T-helper 2 cell (primary cell): ENCODE measurements at regions not wholly inside any gene's neighbourhood (a gene's known extent, or its start where the extent isn't known, plus 50 kb on each side); places are given as distances from the start of the nearest gene placed in this dataset.
"Not testable (repeated sequence)": the region's sequence is repeated elsewhere in the genome, so short reads cannot be mapped to it uniquely, and the experiment has no call there.

Source experiments
- DNase-seq, 5 experiments: peaks; one replicate each; pipeline versions ENCODE4 v3.0.0 to v3.0.0-alpha.2; 2012 to 2022

DNA sequence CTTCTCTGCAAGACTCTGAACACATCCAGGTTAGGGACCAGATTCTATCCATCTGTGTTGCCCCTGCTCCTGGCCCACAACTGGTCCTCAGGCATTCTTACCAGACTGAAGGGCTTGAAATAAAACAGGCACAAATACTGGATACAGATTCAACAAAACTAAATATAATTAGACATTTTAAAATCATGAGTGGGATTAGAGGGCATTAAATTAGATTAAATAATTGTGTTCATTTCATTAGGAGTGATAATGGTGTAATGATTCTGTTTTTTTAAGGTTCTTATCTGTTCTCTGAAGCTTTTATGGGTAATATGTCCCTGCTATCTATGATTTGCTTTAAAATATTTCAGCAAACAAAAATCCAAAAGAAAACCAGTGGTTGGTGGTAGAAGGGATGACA lies 226.5 kb downstream of the IRS1 start:
- no peak for DNase-seq

GRCh38 chr2:226564667-226565066 lies 235.0 kb downstream of the IRS1 start:
- no peak for DNase-seq

DNA sequence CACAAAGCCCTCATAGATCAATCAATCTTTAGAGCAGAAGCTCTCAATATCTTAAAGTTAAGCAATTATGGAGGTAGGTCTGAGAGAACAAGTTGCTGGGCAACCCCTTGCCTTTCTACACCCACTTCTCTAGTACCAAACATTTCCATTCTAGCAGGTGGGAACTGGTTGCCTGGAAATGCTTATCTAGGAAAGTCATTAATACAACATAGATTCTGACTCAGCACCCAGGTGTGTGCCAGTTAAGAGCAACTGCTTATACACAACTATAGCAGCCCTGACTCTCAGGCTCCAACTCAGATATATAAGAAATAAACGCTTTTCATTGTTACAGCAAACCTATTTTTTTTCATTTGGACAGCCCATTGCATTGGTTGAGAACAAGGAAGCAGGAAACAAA lies 237.7 kb downstream of the IRS1 start:
- DNase-seq: no peak

GRCh38 chr2:226560325-226560724 lies 239.3 kb downstream of the IRS1 start:
- DNase-seq: no peak

DNA sequence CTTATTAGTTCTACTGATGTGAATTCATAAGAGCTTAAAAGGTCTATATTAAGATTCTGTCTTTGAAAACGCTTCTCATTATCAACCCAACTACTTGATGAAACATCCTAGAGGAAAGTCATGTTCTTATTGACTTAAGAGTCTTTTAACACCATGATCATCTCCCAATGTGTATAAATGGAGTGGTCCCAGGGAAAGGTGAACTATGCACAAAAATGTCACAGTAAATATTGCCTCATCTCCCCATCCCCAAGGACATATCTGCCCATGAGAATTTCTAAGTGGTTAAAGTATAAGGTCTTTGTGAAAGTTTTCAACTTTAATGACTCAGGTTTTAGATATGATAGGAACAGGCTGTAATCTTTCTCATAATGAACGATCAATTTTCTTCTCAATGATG lies 240.1 kb downstream of the IRS1 start:
- DNase-seq: no peak

- no peak for DNase-seq
These were observed 241.2 kb downstream of the IRS1 start for GRCh38 chr2:226558418-226558817.

- no peak for DNase-seq
These were observed 243.6 kb downstream of the IRS1 start for GRCh38 chr2:226556050-226556449.

- no peak for DNase-seq
These were observed 244.9 kb downstream of the IRS1 start for GRCh38 chr2:226554701-226555100.

GRCh38 chr2:226553333-226553732 lies 246.3 kb downstream of the IRS1 start:
- no peak for DNase-seq

DNA sequence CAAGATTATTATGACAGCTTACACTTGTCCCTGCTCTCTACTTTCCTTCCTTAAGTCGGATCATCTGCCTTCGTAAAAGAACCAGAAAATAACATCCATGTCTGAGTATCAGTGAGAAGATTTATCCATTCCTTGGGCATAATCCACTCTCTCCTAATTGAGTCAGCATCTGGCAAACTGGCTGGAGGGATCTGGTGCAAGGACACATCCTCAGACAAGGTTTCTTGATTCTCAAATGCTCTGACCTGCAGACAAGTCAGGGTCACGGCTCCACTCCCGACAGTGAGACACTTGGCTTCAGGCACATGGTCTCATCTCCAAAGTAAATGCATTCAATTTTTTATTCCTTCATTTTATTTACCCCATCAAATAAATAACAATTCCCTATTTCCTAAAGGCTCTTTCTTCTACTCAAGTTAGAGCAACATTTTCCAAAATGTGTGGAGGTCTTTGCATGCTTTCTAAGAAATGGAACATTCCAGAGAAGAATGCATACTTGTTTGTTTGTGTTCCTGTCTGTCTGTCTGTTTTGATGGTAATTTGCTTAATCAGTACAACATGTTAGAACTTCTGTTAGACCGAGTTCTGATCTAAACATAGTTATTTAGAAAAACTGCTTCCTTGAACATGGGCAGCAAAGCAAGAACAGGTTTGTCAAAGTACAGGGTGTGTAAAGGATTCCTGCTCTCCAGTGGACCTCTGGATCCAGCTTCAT lies 246.9 kb downstream of the IRS1 start:
- DNase-seq: no peak

DNA sequence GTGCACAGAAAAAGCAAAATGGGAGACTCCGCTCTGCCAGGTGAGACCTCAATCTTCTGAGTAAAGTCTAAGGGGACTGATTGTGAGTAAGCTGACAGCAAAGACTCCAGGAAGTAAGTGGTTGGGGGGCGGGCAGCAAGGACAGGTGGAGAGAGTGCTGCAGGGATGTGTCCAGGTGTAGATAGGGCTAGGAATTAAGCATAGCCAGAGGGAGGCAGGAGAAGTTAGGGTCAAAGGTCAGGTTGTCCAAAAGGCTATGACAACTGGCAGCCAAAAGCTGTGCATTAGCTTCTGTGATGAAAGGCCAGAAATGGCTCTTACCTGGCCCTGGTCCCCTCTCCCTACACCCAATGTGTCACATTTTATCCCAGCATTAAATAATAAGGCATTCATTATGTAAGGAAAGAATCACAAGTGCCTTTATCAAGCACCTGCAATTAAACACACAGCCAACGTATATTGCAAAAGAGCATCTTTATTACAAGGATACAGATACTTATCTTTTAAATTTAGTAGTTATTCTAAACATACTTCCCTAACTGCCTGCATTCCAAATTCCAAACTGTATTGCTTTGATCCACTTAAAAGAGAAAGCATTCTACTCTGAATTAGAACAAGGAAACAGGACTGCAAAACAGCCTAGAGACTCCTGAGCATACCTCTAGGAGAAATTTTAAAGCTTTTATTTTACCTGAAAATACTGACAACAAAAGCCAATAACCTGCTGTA lies 247.9 kb downstream of the IRS1 start:
- DNase-seq: no peak

- DNase-seq: no peak
These were observed 248.8 kb downstream of the IRS1 start for GRCh38 chr2:226550801-226551200.

DNA sequence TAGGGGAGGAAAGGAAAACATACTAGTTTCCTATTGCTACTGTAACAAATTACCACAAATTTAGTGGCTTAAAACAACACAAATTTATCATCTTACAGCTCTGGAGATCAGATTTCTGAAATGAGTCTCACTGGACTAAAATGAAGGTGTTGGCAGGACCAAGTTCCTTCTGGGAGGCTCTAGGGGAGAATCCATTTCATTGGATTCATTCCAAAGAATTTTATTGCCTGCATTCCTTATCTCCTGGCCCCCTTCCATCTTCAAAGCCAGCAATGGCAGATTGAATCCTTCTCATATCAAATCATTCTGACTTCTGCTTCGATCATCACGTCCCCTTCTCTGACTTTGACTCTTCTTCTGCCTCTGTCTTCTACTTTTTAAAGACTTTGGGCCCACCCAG lies 250.9 kb downstream of the IRS1 start:
- DNase-seq: no peak

- DNase-seq: no peak
These were observed 254.9 kb downstream of the IRS1 start for GRCh38 chr2:226544596-226545210.

DNA sequence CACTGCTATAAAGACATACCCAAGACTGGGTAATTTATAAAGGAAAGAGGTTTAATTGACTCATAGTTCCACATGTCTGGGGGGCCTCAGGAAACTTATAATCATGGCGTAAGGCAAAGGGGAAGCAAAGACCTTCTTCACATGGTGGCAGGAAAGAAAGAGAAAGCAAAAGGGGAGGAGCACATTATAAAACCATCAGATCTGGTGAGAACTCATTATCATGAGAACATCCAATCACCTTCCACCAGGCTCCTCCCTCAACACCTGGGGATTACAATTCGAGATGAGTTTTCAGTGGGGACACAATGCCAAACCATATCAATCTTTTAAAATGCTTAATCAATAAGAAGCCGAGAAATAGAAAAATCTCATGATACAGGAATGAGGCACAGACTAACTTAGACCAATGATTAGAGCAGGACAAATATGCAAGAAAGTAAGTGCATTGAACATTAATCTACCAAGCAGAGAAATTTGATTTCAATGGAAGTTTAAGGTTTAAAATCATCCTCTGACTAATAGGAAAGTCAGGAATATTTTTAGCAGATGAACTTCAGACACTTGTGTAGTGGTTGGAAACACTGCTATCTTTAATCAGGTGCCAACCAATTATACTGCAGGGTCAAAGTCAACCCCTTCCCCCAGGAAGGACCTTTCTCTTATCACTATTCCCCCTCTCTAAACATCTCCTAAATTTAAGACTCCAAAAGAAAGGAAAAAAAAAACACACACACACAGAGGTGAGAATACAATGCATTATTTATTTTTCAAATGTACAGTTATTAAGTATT lies 259.2 kb downstream of the IRS1 start:
- DNase-seq: no peak

- no peak for DNase-seq
These were observed 263.2 kb downstream of the IRS1 start for GRCh38 chr2:226536410-226536809.

- DNase-seq: not testable (repeated sequence)
These were observed 266.6 kb downstream of the IRS1 start for GRCh38 chr2:226532976-226533375.

DNA sequence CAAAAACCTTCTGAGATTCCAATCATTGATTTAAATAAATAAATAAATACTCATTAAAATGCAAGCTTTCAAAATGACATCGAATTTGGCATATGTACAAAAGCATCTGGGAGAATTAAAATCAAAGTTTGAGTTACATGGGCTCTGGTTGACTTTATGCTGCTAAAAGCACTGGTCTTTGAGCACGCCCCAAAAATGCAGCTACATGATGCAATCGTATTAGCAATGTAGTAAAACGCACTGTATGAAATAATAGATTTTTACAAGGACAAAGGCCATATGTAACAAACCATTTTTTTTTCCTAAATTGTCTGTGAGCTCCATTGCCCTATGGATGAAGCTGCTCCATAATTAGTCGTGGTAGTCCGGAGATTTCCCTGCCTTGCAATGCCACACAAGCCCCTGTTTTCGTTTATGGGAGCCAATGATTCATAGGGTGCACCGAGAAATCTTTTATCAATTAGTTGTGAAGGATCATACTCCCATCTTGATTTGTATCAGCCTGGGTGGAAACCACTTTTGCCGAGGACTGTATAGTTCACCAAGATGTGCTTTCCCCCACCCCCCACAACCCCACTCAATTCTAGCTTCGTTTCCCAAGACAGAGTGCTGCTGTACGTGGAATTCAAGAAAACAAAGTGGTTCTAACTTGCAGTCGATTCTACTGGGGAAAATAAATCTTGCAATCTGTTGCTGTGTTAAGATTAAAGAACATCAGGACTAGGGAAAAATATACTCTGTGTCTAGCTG lies 268.4 kb downstream of the IRS1 start:
- DNase-seq: no peak

GRCh38 chr2:226529556-226529955 lies 270.1 kb downstream of the IRS1 start:
- DNase-seq: no peak

- no peak for DNase-seq
These were observed 272.9 kb downstream of the IRS1 start for GRCh38 chr2:226526716-226527115.

- no peak for DNase-seq
These were observed 275.2 kb downstream of the IRS1 start for GRCh38 chr2:226524381-226524843.

DNA sequence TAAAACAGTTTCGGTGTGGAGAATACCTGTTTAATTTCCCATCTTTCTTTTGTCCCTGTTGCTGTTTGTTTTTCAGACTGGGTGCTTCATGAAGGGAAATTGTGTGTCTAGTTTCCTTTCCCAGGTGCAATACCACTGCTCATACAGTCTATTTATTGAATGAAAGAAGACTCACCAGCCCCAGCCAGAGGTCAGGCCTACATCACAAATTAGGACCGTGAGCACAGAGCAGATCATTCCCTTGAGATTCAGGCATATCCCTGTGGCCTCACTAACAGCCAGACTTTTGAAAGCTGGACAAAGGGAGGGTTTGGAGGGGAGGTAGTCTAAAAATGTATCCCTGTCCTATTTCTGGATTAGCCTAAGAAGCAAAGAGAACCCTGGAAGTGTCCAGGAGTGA lies 278.9 kb downstream of the IRS1 start:
- DNase-seq: no peak
